GM18909 (cell line): ENCODE measurements at regions not wholly inside any gene's neighbourhood (a gene's known extent, or its start where the extent isn't known, plus 50 kb on each side); places are given as distances from the start of the nearest gene placed in this dataset.
"Not testable (repeated sequence)": the region's sequence is repeated elsewhere in the genome, so short reads cannot be mapped to it uniquely, and the experiment has no call there.

Source experiments
- ATAC-seq: cut with Tn5 transposase; IDR thresholded peaks from one replicate; pipeline ENCODE4 v1.9.1; 2021; ENCODE audit warnings: mild to moderate bottlenecking; ENCODE audit not compliant: unreplicated experiment, poor library complexity

DNA sequence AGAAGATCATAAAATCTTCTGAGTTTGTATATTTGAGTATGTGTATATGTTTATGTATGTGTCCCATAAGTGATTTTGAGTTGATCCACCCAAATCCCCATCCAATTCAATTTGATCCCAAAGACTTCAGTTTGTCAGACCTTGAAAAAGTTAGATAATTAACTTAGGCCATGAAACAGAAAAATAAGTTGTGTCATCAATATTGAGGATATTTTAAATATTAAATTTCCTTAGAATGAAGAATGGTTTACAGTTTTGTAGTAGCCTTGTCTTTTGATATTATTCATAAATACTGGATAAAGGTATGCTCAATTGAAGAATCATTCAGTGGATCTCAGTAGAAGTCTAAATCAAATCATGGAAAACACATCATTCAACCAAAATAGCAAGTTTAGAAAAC lies 864.4 kb upstream of the INTU start:
- ATAC-seq = no peak

DNA sequence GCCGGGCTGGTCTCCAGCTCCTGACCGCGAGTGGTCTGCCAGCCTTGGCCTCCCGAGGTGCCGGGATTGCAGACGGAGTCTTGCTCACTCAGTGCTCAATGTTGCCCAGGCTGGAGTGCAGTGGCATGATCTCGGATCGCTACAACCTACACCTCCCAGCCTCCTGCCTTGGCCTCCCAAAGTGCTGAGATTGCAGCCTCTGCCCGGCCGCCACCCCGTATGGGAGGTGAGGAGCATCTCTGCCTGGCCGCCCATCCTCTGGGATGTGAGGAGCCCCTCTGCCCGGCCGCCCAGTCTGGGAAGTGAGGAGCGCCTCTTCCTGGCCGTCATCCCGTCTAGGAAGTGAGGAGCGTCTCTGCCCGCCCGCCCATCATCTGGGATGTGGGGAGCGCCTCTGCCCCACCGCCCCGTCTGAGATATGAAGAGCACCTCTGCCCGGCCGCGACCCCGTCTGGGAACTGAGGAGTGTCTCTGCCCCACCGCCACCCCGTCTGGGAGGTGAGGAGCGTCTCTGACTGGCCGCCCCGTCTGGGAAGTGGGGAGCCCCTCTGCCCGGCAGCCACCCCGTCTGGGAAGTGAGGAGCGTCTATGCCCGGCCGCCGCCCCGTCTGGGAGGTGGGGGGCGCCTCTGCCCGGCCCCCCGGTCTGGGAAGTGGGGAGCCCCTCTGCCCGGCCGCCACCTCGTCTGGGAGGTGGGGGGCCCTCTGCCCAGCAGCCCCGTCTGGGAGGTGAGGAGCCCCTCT lies 861.8 kb upstream of the INTU start:
- ATAC-seq = not testable (repeated sequence)

DNA sequence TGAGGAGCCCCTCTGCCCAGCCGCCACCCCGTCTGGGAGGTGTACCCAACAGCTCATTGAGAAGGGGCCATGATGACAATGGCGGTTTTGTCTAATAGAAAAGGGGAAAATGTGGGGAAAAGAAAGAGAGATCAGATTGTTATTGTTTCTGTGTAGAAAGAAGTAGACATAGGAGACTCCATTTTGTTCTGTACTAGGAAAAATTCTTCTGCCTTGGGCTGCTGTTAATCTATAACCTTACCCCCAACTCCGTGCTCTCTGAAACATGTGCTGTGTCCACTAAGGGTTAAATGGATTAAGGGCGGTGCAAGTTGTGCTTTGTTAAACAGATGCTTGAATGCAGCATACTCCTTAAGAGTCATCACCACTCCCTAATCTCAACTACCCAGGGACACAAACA lies 861.1 kb upstream of the INTU start:
- ATAC-seq = not testable (repeated sequence)

GRCh38 chr4:126772662-126773061 lies 860.1 kb upstream of the INTU start:
- no peak for ATAC-seq

GRCh38 chr4:126775485-126776106 lies 857.2 kb upstream of the INTU start:
- no peak for ATAC-seq

GRCh38 chr4:126776361-126776760 lies 856.4 kb upstream of the INTU start:
- no peak for ATAC-seq

DNA sequence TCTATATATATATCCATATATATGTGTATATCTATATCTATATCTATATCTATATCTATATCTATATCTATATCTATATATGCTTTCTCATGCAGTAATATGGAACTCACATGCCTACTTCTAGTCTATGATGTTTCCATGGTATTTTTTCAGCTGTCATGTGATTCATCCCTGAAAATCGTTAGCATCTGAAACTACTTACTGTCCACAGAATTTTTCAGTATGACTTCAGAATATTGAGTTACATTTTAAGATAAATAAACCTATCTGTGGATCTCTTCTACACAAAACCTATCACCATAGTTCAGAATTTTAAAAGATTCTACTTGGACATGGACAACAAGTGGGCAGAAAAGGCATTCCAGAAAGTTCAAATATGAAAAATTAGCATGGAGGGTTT lies 855.1 kb upstream of the INTU start:
- ATAC-seq = no peak

- ATAC-seq = no peak
Observed at GRCh38 chr4:126778348-126778747, 854.4 kb upstream of the INTU start.

- no peak for ATAC-seq
Observed at GRCh38 chr4:126779001-126779400, 853.8 kb upstream of the INTU start.

DNA sequence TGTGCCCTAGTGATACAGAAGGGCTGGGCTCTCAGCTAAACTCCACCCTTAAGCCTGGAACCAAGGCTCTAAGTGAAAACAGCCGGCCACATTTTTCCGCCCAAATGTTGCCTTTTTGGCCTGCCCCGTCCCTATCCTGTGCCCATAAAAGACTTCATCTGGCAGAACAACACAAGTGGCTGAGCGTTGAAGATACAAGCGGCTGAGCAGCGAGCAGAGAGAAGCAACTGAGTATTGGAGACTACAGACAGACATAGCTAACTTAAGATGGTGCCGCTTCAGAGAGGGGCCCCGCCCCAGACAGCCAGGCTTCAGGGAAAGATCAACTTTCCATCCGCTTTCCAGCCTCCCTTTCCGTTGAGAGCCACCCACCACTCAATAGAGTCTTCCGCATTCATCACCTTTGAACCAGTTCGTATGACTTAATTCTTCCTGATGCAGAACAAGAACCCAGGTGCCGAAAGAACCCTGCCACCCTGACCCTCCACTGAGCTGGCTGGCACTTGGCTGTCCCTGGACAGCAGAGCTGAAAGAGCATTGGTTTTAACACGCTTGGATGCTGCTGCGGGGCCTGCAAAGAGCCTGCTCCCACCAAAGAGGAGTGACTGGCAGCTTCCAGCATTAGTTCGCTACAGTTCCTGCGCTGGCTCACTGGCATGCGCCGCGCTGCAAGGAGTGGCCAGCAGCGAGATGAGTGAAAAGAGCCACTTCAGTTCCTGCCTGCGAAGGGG lies 853.2 kb upstream of the INTU start:
- no peak for ATAC-seq

GRCh38 chr4:126783191-126783590 lies 849.6 kb upstream of the INTU start:
- ATAC-seq = no peak

- no peak for ATAC-seq
Observed at GRCh38 chr4:126784966-126785580, 847.7 kb upstream of the INTU start.

DNA sequence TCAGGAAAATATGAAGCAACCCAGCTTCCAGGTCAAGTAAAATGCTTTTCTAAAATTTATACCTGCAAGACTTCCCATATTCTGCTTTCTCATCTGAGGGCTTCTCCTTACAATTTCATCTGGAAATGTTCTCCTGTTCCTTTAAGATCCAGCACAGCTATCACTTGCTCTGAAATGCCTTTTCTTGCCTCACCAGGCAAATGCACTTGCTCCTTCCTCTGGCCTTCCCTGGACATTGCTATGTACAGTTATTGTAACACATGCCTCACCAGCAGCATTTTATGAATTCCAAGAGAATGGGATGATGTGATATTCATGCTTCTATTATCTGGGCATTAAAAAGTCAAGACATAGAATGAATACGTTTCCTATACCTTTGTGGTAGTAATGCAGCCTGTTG lies 842.1 kb upstream of the INTU start:
- no peak for ATAC-seq

GRCh38 chr4:126794363-126794762 lies 838.4 kb upstream of the INTU start:
- ATAC-seq = no peak

DNA sequence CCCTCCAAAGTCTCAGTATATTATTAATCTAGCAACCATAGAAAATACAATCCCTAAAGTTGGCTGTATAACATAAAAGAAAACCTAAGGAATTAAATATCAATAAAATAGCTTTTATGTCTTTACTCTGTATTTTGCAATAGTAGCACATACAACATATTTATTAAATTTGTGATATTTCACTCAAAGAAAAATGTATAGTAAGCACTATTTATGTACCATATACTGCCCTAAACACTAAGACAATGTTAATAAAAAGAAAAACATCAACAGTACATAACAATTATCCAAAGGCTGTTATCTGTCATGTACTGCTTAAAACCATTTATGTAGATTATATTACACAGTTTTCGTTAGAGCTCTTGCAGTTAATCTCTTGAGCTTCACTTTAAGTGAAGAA lies 834.5 kb upstream of the INTU start:
- ATAC-seq = no peak

DNA sequence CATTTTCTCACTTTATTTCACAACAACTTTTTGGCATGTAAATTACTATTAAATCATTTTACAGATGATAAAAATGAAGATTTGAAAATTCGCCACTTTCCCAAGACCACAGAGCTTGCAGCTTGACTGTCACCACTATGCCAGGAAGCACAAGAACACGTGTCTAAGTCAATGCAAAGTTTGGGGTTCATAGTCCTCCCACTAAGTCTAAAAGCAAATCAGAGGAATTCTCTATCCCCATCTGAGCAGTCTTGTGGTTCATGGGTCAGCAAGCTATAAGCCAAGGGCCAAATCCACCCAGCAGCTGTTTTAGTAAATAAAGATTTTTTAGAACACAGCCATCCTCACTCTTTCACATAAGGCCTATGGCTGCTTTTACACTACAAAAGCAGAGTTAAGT lies 833.3 kb upstream of the INTU start:
- ATAC-seq = no peak

DNA sequence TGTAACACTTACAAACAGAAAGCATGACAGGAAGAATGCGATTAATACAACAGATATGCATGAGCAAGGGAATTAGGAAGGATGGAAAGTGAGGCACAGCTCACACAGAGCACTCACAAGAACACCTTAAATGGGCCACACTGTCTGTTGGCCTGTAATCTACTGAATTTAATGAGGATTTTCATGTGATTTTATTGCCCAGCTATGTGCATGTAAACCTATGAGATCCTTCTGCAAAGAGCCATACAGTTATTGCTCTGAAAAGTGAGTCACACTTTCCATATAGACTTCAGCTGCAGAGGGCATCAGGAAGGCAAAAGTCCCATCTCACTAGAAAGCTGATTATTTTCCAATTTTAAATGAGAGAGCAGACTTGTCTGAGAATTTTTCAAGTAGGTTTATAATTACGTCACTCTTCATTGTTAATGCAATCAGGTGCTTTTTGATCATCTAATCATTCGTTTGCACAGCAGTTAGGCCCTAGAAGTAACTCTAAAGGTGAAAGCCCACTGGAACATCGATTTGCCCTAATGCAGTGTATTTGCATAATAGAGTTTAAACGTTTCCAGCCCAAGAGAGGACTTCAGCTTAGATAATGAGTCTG lies 832.7 kb upstream of the INTU start:
- ATAC-seq = no peak

GRCh38 chr4:126800575-126801141 lies 832.1 kb upstream of the INTU start:
- no peak for ATAC-seq

- no peak for ATAC-seq
Observed at GRCh38 chr4:126807132-126807531, 825.6 kb upstream of the INTU start.

- ATAC-seq = no peak
Observed at GRCh38 chr4:126812076-126812475, 820.7 kb upstream of the INTU start.
